Natural killer cell (primary cell): ENCODE measurements at regions not wholly inside any gene's neighbourhood (a gene's known extent, or its start where the extent isn't known, plus 50 kb on each side); places are given as distances from the start of the nearest gene placed in this dataset.

Experiments
- ATAC-seq, 3 donors: fragments of 150-1000 bp in 2 of 3; fragments of 200-7000 bp in 1 of 3; cut with Tn5 transposase; 1 replicate in 1 of 3; 2 replicates in 2 of 3; pipeline ENCODE4 v1.10.0; 2021; ENCODE audit warnings: mild to moderate bottlenecking in 2 of 3, moderate library complexity in 2 of 3
- DNase-seq, 2 donors: peaks; one replicate each; pipeline versions ENCODE4 v3.0.0 to v3.0.0-alpha.2; 2013 to 2021; ENCODE audit warnings: mixed read lengths in 1 of 2
- H3K27ac ChIP-seq: one replicate; pipeline ENCODE4 v1.5.1; 2013; ENCODE audit warnings: mild to moderate bottlenecking, low read length
- H3K27me3 ChIP-seq: one replicate; pipeline ENCODE4 v1.6.1; 2013; ENCODE audit warnings: low read length; ENCODE audit not compliant: control insufficient read depth, insufficient read depth
- H3K36me3 ChIP-seq: one replicate; pipeline ENCODE4 v1.6.1; 2013; ENCODE audit warnings: low read length; ENCODE audit not compliant: control insufficient read depth, insufficient read depth
- H3K4me1 ChIP-seq: one replicate; pipeline ENCODE4 v1.6.1; 2013; ENCODE audit warnings: low read length; ENCODE audit not compliant: control insufficient read depth, insufficient read depth
- H3K4me3 ChIP-seq: one replicate; pipeline ENCODE4 v1.5.1; 2013; ENCODE audit warnings: low read length
- H3K9me3 ChIP-seq: one replicate; pipeline ENCODE4 v1.6.1; 2013; ENCODE audit warnings: low read length; ENCODE audit not compliant: control insufficient read depth, insufficient read depth
- H3K27ac Mint-ChIP-seq, 2 donors: one replicate each; pipeline ENCODE4 v1.8.0; 2022; ENCODE audit warnings: mild to moderate bottlenecking in 2 of 2, mixed read lengths in 2 of 2, moderate library complexity in 1 of 2
- H3K27me3 Mint-ChIP-seq, 2 donors: one replicate each; pipeline ENCODE4 v1.8.0; 2022; ENCODE audit warnings: low read depth in 2 of 2, mixed read lengths in 2 of 2
- H3K36me3 Mint-ChIP-seq: one replicate; pipeline ENCODE4 v1.8.0; 2022; ENCODE audit warnings: mixed read lengths
- H3K4me1 Mint-ChIP-seq, 2 donors: one replicate each; pipeline ENCODE4 v1.8.0; 2022; ENCODE audit warnings: mixed read lengths in 2 of 2
- H3K4me3 Mint-ChIP-seq: one replicate; pipeline ENCODE4 v1.8.0; 2022; ENCODE audit warnings: mild to moderate bottlenecking, moderate library complexity, mixed read lengths
- H3K9me3 Mint-ChIP-seq, 2 donors: one replicate each; pipeline ENCODE4 v1.8.0; 2022; ENCODE audit warnings: mixed read lengths in 2 of 2
- CTCF ChIP-seq: fragments of 200-600 bp; IDR thresholded peaks from one replicate; pipeline ENCODE4 v1.8.0; 2022; ENCODE audit warnings: antibody characterized with exemption
- WGBS: methylation state at CpG from one replicate; pipeline ENCODE4 v1.1.7; 2013; ENCODE audit warnings: missing lambda C conversion rate; ENCODE audit not compliant: insufficient coverage; 5-methylcytosine and 5-hydroxymethylcytosine counted together
- intact Hi-C: fragments of 100-400 bp; cut with micrococcal nuclease; formaldehyde crosslinking; loops from one replicate; pipeline ENCODE4 v1.14.2; 2022

GRCh38 chr11:45094958-45095690 lies 51.3 kb upstream of the PRDM11 start:
- intact Hi-C loops = no loop called here
- ATAC-seq (no peak), DNase-seq (no peak)
- Histone ChIP-seq H3K36me3 (no peaks in the 10 kb centered on the region), H3K27me3 (peaks cover 4% of the 10 kb centered on the region), H3K27ac (no peak overlapping the region), H3K9me3 (no peaks in the 10 kb centered on the region), H3K4me1 (peaks cover 44% of the 10 kb centered on the region), H3K4me3 (no peak overlapping the region)
- peaks cover 28 to 40% of the 10 kb centered on the region in 2 donors for H3K27me3 Mint-ChIP-seq
- 89% methylated on average over 10 of the region's 10 CpGs for WGBS
- no peak for TF ChIP-seq CTCF
- H3K4me3 Mint-ChIP-seq = no peak overlapping the region
- peaks cover 46 to 66% of the 10 kb centered on the region in 2 donors for H3K4me1 Mint-ChIP-seq
- H3K36me3 Mint-ChIP-seq = no peaks in the 10 kb centered on the region
- H3K9me3 Mint-ChIP-seq = no peaks in the 10 kb centered on the region
- H3K27ac Mint-ChIP-seq = no peak overlapping the region

DNA sequence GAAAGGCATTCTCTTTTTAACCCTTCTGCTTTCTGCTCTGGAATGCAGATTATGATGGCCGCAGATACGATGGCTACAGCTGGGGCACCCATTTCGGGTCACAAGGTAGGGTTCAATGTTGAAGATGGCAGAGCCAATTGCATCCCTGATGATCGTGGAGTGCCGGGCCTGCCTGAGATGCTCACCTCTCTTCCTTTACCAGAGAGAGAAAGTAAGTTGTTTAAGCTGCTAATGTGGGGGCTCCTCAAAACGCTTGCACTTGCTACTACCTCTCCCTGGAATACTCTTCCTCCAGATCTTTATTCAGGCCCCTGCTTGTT lies 50.8 kb upstream of the PRDM11 start:
- Histone ChIP-seq H3K9me3 (no peaks in the 10 kb centered on the region), H3K27ac (no peak overlapping the region), H3K27me3 (peaks cover 4% of the 10 kb centered on the region), H3K4me1 (peaks cover 44% of the 10 kb centered on the region), H3K36me3 (no peaks in the 10 kb centered on the region), H3K4me3 (no peak overlapping the region)
- Mint-ChIP-seq H3K4me1 (peaks cover 44 to 65% of the 10 kb centered on the region in 2 donors), H3K27me3 (peaks cover 28 to 39% of the 10 kb centered on the region in 2 donors), H3K27ac (no peak overlapping the region), H3K36me3 (no peaks in the 10 kb centered on the region), H3K9me3 (no peaks in the 10 kb centered on the region), H3K4me3 (no peak overlapping the region)
- no peak for TF ChIP-seq CTCF
- DNase-seq = peak in 1 of 2 donors; percentile 4
- intact Hi-C loops = no loop called here
- no peak for ATAC-seq
- 91% methylated on average over 4 of the region's 6 CpGs for WGBS

GRCh38 chr11:45096636-45097035 lies 49.8 kb upstream of the PRDM11 start:
- DNase-seq (no peak), ATAC-seq (no peak)
- H3K36me3 Mint-ChIP-seq = no peaks in the 10 kb centered on the region
- TF ChIP-seq CTCF = no peak
- no peak overlapping the region for H3K27ac ChIP-seq
- peaks cover 4% of the 10 kb centered on the region for H3K27me3 ChIP-seq
- intact Hi-C loops = no loop called here
- H3K36me3 ChIP-seq = no peaks in the 10 kb centered on the region
- peaks cover 41 to 66% of the 10 kb centered on the region in 2 donors for H3K4me1 Mint-ChIP-seq
- 89% methylated on average over 3 of the region's 4 CpGs for WGBS
- no peak overlapping the region for H3K27ac Mint-ChIP-seq
- peaks cover 41% of the 10 kb centered on the region for H3K4me1 ChIP-seq
- peaks cover 32 to 44% of the 10 kb centered on the region in 2 donors for H3K27me3 Mint-ChIP-seq
- no peak overlapping the region for H3K4me3 Mint-ChIP-seq
- H3K9me3 Mint-ChIP-seq = no peaks in the 10 kb centered on the region
- H3K4me3 ChIP-seq = no peak overlapping the region
- H3K9me3 ChIP-seq = no peaks in the 10 kb centered on the region
